DND-41 (cell line): ENCODE measurements at regions not wholly inside any gene's neighbourhood (a gene's known extent, or its start where the extent isn't known, plus 50 kb on each side); places are given as distances from the start of the nearest gene placed in this dataset.

Experiments
- ATAC-seq: fragments of 200-7000 bp; cut with Tn5 transposase; 3 replicates; pipeline ENCODE4 v1.9.1; 2021; ENCODE audit warnings: low read depth; ENCODE audit not compliant: insufficient read depth
- DNase-seq: peaks from one replicate; pipeline ENCODE4 v3.0.0-alpha.2; 2020
- H2AFZ ChIP-seq: 2 replicates; pipeline ENCODE4 v1.6.0; 2012; ENCODE audit warnings: low read depth, low read length
- H3K27ac ChIP-seq: 2 replicates; pipeline ENCODE4 v1.5.1; 2012; ENCODE audit warnings: low read length, inconsistent platforms
- H3K27me3 ChIP-seq: fragments of 200-600 bp; sonication (generic); 2 replicates; pipeline ENCODE4 v1.6.0; 2012; ENCODE audit warnings: low read length, mild to moderate bottlenecking, inconsistent platforms; ENCODE audit not compliant: insufficient read depth, poor library complexity
- H3K36me3 ChIP-seq: 2 replicates; pipeline ENCODE4 v1.5.1; 2012; ENCODE audit warnings: low read length, inconsistent platforms; ENCODE audit not compliant: insufficient read depth
- H3K4me1 ChIP-seq: 2 replicates; pipeline ENCODE4 v1.5.1; 2012; ENCODE audit warnings: mild to moderate bottlenecking, low read length; ENCODE audit not compliant: insufficient read depth
- H3K4me2 ChIP-seq: 2 replicates; pipeline ENCODE4 v1.6.0; 2012; ENCODE audit warnings: mild to moderate bottlenecking, moderate library complexity, low read length, inconsistent platforms; ENCODE audit not compliant: insufficient read depth
- H3K4me3 ChIP-seq, 2 experiments: fragments of 200-600 bp in 1 of 2; shearing (Covaris generic) in 1 of 2; 2 replicates each; pipeline ENCODE4 v1.5.1; 2012 to 2016; ENCODE audit warnings: inconsistent platforms in 2 of 2, low read length in 2 of 2, mild to moderate bottlenecking in 2 of 2, low read depth in 1 of 2, moderate library complexity in 1 of 2
- H3K79me2 ChIP-seq: 2 replicates; pipeline ENCODE4 v1.6.0; 2012; ENCODE audit warnings: low read length, inconsistent platforms; ENCODE audit not compliant: insufficient read depth
- H3K9ac ChIP-seq: 2 replicates; pipeline ENCODE4 v1.6.0; 2012; ENCODE audit warnings: low read depth, mild to moderate bottlenecking, inconsistent platforms, low read length, moderate library complexity
- H3K9me3 ChIP-seq: 2 replicates; pipeline ENCODE4 v1.5.1; 2012; ENCODE audit warnings: low read length, moderate library complexity, mild to moderate bottlenecking, inconsistent platforms; ENCODE audit not compliant: insufficient read depth, severe bottlenecking
- H4K20me1 ChIP-seq: 2 replicates; pipeline ENCODE4 v1.6.0; 2012; ENCODE audit warnings: low read length; ENCODE audit not compliant: insufficient read depth
- EZH2 ChIP-seq: IDR thresholded peaks from 3 replicates; pipeline ENCODE4 v1.6.1; 2012; ENCODE audit warnings: borderline replicate concordance, low read depth, mild to moderate bottlenecking, moderate library complexity, low read length, inconsistent platforms; ENCODE audit not compliant: severe bottlenecking
- TF ChIP-seq, protein P1 (sequence below): IDR thresholded peaks from 2 replicates; pipeline ENCODE4 v1.5.1; 2012; ENCODE audit warnings: borderline replicate concordance, low read length, moderate library complexity, mild to moderate bottlenecking; ENCODE audit not compliant: poor library complexity, severe bottlenecking; ENCODE audit errors: extremely low read depth

- Histone ChIP-seq H3K27ac (no peak overlapping the region), H3K36me3 (no peaks in the 10 kb centered on the region), H3K4me1 (no peaks in the 10 kb centered on the region), H3K9ac (no peak overlapping the region), H3K9me3 (no peaks in the 10 kb centered on the region), H3K4me2 (no peak overlapping the region), H2AFZ (no peak overlapping the region), H3K27me3 (no peaks in the 10 kb centered on the region), H3K4me3 (no peak overlapping the region), H3K79me2 (no peaks in the 10 kb centered on the region), H4K20me1 (no peaks in the 10 kb centered on the region)
- ATAC-seq (no peak), DNase-seq (no peak)
- TF ChIP-seq, protein P1, sequence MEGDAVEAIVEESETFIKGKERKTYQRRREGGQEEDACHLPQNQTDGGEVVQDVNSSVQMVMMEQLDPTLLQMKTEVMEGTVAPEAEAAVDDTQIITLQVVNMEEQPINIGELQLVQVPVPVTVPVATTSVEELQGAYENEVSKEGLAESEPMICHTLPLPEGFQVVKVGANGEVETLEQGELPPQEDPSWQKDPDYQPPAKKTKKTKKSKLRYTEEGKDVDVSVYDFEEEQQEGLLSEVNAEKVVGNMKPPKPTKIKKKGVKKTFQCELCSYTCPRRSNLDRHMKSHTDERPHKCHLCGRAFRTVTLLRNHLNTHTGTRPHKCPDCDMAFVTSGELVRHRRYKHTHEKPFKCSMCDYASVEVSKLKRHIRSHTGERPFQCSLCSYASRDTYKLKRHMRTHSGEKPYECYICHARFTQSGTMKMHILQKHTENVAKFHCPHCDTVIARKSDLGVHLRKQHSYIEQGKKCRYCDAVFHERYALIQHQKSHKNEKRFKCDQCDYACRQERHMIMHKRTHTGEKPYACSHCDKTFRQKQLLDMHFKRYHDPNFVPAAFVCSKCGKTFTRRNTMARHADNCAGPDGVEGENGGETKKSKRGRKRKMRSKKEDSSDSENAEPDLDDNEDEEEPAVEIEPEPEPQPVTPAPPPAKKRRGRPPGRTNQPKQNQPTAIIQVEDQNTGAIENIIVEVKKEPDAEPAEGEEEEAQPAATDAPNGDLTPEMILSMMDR, result no peak
- no peak for TF ChIP-seq EZH2
These were observed 1579.7 kb upstream of the SLC39A10 start for GRCh38 chr2:194077366-194077765.

DNA sequence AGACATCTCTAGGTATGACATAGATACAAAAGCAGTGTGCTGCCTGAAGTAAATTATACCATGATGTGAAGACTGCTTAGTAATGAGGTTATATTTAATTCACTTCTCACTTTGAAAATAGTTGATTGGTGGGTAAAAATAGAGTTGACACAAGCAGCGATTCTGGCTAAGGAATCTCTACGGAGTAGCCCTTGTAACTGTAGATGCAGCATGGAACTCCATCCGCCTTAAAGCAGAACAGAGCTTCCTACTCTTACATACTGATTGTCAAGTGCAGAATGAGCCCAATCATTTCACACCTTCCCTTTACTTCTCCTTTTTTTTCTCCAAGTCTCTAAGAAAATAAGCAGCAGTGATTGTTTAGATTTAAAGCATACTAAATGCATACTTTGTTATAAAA lies 1594.6 kb upstream of the SLC39A10 start:
- H2AFZ ChIP-seq, result no peak overlapping the region
- H3K27ac ChIP-seq, result no peak overlapping the region
- no peak overlapping the region for H3K9ac ChIP-seq
- no peaks in the 10 kb centered on the region for H3K36me3 ChIP-seq
- TF ChIP-seq EZH2, result no peak
- TF ChIP-seq, protein P1, result no peak
- H4K20me1 ChIP-seq, result no peaks in the 10 kb centered on the region
- H3K27me3 ChIP-seq, result no peaks in the 10 kb centered on the region
- peaks cover 4% of the 10 kb centered on the region for H3K4me1 ChIP-seq
- no peak overlapping the region for H3K4me3 ChIP-seq
- ATAC-seq (no peak), DNase-seq (no peak)
- H3K9me3 ChIP-seq, result peaks cover 16% of the 10 kb centered on the region
- H3K79me2 ChIP-seq, result no peaks in the 10 kb centered on the region
- H3K4me2 ChIP-seq, result no peak overlapping the region

DNA sequence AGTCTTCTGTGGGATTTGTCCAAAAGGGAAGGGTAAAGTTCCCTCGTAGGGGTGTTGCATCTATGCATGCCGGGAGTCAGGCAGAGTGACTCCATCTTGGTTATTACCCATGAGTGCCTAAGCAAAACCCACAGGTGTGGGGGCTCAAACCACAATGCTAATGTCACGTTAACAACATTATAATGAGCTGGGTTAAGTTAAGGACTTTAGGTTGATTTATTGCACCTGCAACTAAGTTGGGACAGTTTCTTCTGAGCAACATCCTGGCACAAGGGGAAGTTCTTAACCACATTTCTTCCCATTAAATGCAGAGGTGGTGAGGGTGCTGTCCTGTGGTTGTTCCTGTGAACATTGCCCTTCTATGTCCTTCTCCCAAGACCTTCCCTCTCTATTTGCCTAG lies 1596.8 kb upstream of the SLC39A10 start:
- Histone ChIP-seq H3K4me2 (no peak overlapping the region), H3K9ac (no peak overlapping the region), H3K4me1 (peaks cover 4% of the 10 kb centered on the region), H3K36me3 (no peaks in the 10 kb centered on the region), H3K27me3 (no peaks in the 10 kb centered on the region), H3K27ac (no peak overlapping the region), H3K79me2 (no peaks in the 10 kb centered on the region), H4K20me1 (no peaks in the 10 kb centered on the region), H3K9me3 (peaks cover 16% of the 10 kb centered on the region), H3K4me3 (no peak overlapping the region), H2AFZ (no peak overlapping the region)
- ATAC-seq, result peak; percentile 74
- TF ChIP-seq, protein P1, result no peak
- no peak for TF ChIP-seq EZH2
- peak; percentile 35 for DNase-seq

DNA sequence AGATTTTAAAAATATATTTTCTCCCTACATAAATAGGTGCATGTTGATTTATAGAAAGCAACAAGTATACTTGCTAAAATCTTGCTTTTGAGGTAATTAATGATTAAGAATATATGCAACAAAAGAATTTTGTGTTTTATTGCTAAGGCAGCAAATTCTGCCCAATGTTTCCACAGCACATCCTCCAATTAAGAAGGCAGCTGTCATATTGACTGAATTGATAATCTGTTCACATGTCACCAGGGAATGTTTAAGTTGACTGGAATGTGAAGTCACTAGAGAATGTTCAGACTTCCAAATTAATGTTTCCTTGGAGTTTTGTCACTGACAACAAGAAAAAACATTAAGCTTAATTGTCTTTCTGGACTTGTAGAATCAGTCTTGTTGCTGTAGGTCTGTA lies 1602.7 kb upstream of the SLC39A10 start:
- no peak for ATAC-seq

More for the DNA sequence above, 1602.7 kb upstream of the SLC39A10 start:
- Histone ChIP-seq H3K36me3 (no peaks in the 10 kb centered on the region), H3K27me3 (no peaks in the 10 kb centered on the region), H4K20me1 (no peaks in the 10 kb centered on the region), H3K9me3 (peaks cover 4% of the 10 kb centered on the region), H2AFZ (no peak overlapping the region), H3K4me1 (no peaks in the 10 kb centered on the region), H3K79me2 (no peaks in the 10 kb centered on the region), H3K9ac (no peak overlapping the region), H3K4me3 (no peak overlapping the region), H3K27ac (no peak overlapping the region), H3K4me2 (no peak overlapping the region)
- DNase-seq, result no peak
- TF ChIP-seq, protein P1, result no peak
- no peak for TF ChIP-seq EZH2
